Left ventricle myocardium superior (tissue), 1 donor: ENCODE measurements at regions not wholly inside any gene's neighbourhood (a gene's known extent, or its start where the extent isn't known, plus 50 kb on each side); places are given as distances from the start of the nearest gene placed in this dataset.
"Not testable (repeated sequence)": the region's sequence is repeated elsewhere in the genome, so short reads cannot be mapped to it uniquely, and the experiment has no call there.

Experiments used
- ATAC-seq: fragments of 200-7000 bp; cut with Tn5 transposase; one replicate; pipeline ENCODE4 v1.9.1; 2020; ENCODE audit warnings: mild to moderate bottlenecking, moderate library complexity
- DNase-seq: peaks from one replicate; pipeline ENCODE4 v3.0.0-alpha.2; 2020
- intact Hi-C: fragments of 100-400 bp; cut with micrococcal nuclease; formaldehyde crosslinking; loops from one replicate; pipeline ENCODE4 v1.11.0; 2022
- donor health status: DM: no; HTN: yes; CAD: no; lungs with severe emphysema.

DNA sequence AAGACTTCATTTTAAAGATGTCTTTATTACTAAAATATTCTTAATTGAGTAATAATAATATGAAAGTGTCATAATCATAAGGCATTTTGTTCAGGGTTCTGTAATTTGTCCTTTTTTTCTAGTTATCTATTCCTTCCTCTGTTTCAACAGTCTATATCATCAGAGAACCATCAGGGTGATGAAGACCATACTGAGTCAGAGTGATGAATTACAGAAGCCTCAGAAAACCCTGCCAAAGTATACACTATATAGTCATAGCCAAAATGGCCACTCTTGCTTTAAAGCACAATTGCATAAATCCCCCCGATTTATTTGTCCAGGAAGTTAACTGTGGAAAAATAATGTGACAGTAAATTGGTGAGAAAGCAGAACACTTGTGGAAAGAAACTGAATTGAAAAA lies 735.0 kb downstream of the EPHA7 start:
- intact Hi-C loops = no loop called here
- DNase-seq (no peak), ATAC-seq (no peak)

DNA sequence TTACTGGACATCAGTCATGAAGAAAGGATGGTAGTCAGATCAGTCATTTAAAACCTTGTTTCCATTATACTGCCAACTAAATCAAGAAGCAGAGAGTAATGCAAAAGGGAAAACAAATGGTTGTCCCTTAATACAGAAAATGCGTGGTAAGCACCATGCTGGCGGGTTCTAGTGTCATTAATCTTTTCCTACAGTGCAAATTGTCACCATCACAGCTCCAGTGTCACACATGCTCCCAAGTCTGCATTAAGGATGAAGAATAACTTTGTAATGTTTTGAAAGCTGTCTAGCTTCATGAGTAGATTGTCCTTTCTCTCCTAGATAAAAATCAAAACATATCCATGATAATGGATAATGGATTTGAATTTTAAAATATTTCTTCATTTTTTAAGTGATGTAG lies 735.6 kb downstream of the EPHA7 start:
- ATAC-seq (no peak), DNase-seq (no peak)
- intact Hi-C loops = no loop called here

DNA sequence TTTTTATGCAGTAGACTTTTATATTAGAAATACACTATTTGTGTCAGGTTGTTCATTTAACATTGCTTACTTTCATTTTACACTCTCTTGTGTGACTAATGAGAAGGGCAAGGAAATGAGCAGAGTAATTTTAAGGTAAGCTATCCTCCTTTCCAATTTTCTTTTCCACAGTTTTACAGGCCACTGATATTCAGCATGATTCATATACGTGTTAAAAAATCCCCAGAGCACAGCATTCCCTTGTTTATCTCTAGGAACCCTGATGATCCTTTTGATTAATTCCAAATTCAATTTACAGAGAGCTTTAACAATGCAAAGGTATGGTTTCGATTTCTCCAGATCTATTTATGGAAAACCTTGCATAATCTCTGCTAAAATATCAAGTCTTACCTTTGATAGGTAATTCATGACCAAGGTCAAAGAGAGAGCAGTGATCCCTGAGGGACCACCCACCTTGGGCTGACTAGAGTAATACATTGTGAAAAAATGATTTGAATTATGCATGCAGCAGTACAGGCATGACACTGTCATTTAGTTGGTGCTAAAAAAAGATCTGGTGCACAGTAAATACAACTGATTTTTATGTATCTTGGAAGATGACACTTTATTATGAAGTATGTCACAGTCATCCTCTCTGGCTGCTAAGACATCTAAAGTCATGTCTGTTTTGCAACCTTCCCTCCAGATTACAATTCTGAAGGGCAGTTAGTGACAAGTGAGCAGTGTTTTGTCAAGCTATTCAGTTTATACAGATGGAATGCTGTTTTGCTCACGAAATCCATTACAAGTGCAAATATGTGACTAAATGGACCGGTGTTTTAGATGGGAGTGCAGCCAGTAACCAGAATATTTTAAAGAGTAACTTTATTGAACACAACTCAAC lies 736.6 kb downstream of the EPHA7 start:
- intact Hi-C loops = no loop called here
- no peak for DNase-seq

DNA sequence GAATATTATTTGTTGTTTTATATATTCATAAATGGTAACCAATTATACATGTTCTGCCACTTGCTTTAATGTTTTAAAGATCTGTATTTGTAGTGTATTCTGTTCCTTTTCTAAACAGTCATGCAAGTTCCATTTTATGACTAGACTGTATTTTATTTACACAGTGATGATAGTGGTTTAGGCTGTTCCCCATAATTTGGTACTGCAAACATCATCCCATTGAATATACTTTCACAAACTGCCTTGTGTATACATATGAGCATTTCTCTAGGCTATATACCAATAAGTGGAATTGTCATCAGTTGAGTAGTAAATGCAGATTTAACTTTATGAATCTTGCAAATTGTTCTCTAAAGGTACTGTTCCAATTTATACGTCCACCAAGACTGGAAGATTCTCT lies 738.0 kb downstream of the EPHA7 start:
- intact Hi-C loops = no loop called here
- no peak for ATAC-seq

More for the DNA sequence above, 736.6 kb downstream of the EPHA7 start:
- no peak for ATAC-seq

DNA sequence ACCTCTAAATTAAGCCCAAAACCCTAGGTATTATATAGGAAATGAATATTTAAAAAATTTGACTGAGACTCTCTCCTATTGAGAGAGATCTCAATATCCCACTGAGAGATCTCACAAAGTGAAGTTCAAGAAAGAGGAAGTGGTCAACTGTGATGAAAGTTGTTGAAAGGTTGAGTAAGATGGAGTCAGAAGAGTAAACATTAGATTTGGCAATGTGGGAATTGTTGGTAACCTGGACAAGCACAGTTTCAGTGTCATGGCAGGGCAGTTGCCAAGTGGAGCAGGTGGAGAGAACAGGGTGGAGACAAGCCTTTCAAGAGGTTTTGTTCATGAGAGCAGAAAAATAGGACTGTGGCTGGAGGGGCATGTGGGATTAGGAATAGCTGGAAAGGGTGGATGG lies 747.9 kb downstream of the EPHA7 start:
- ATAC-seq, DNase-seq, intact Hi-C loops: not testable (repeated sequence)

More for the DNA sequence above, 738.0 kb downstream of the EPHA7 start:
- DNase-seq = no peak

DNA sequence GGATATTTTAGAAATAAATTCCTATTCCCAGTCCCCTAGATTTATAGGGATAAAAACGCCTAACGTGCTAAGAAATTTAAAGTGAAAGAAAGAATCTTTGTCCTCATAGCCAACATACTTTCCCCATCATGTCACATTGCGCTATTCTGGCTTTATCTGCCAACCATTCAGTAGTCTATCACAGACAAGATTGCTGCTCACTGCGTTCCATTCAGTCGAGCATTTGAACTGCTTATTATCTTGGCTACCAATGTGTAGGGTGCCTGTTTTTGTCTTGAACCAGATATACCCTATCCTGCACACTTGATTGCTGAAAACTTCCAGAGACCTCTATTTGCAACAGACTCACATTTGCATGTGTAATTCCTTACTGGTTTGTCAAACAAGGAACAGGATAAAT lies 751.5 kb downstream of the EPHA7 start:
- no peak for DNase-seq
- peak; percentile 99 for ATAC-seq
- intact Hi-C loops = no loop called here

DNA sequence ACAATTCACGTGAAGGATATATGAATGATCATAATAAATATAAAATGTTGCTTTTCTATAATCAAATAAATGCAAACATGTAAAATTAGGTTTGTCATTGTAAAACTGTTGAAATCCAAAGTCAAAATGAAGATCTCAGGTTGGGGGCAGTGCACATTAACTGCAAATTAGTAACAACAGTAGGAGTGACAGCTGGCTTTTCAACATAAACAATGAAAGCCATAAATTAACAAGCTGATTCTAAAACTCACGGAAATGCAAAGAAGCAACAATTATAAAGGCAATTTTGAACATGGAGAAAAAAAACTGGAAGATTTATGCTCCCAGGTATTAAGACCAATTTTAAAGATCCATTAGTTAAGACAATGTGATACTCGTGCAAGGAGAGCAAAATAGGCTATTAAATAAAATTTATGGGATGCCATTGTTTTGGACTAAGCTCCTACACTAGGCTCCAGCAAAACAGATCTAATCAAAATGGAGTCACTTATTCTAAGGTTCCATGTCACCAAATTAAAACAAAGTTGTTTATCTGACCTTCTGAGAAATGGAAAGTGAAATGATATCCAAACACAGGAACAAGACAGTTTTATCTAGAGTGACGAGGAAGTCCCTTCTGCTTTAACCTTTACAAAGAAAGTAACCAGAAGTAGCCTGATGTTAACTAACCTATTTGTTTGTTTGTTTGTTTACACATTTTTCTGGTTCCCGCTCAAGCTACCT lies 770.8 kb downstream of the EPHA7 start:
- ATAC-seq (no peak), DNase-seq (no peak)
- intact Hi-C loops = no loop called here

DNA sequence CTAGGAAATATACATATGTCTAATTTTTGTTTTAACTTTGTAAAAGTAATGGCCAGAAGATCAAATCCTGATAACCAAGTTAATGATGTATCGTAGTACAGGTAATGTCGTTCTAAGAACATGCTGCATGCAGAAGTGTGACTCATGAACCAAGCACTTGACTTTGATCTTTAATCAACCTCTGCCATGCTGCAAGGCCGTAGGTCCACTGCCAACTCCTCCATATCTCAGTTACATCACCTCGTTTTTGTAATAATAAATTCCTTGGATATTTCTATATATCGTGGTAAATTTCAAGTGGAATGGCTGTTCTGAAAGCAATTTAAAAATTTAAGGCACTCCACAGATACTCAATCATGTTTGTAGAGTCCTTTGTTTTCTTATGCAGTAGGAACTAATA lies 771.7 kb downstream of the EPHA7 start:
- ATAC-seq = no peak
- DNase-seq = no peak
- intact Hi-C loops = no loop called here

DNA sequence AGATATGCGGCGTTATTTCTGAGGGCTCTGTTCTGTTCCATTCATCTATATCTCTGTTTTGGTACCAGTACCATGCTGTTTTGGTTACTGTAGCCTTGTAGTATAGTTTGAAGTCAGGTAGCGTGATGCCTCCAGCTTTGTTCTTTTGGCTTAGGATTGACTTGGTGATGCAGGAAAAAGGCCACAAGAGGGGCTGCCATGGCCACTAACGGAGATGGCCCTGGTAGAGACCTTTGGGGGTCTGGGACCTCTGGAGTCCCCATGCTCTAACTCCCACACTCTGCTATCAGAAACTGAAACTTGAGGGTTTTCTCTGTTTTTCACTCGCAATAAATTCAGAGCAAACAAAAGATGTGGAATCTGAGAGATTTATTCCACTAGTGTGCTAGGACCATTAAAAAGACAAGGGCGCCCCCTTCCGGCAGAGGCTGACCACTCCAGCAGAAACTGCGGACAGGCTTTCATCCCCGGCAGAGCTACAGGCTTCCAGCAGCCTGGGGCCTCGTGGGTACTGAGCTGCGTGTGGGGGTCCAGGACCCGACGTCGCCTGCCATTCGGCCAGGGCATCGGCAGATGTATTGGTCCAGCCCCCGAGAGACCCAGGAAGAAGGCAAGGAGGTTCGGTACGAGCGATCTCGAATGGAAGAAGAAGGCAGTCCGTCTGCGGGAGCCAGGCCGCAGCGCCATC lies 775.1 kb downstream of the EPHA7 start:
- ATAC-seq, intact Hi-C loops: not testable (repeated sequence)
- peak; percentile 48 for DNase-seq

DNA sequence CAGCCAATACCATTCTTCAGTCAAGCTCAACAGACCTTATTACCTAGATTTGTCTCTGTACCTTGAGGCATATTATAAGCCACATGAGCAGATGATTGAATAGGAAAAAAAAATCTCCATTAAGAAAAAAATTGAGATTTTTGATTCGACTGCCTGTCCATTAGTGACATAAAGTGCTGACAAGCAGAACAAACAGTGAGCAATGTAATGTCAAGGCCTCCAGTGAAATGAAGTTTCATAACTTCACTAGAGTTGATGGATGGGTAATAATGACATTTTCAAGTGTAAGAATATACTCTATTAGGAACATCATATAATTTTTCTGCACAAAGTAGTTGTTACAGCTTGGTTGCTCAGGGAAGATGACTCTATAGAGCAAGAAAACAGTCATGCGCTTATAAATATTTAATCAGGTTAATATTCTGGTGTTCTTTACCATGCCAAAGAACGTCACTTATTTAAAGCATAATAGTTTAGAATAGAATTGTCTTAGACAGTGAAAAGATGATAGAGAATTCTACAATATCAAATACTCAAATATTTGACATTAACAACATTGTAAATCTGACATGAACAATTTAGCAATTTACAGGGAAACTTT lies 783.7 kb downstream of the EPHA7 start:
- intact Hi-C loops = no loop called here
- no peak for ATAC-seq
- DNase-seq = no peak

DNA sequence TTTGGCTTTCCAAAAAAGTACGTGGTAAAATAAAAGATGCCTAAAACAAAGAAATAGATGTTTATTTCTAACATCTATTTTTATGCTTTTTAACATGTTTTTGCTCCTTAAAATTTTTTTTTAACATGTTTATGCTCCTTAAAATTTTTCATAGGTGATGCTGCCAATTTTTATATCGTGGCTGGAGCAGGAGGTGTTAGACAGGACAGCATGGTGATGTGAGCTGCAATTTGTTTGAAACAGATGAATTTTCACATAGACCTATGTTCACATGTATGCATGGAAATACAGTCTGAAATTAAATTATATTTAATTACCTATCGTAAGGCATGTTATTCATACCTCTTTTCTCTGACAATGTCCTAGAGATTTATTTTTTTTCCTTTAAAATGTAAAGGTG lies 784.8 kb downstream of the EPHA7 start:
- intact Hi-C loops = no loop called here
- ATAC-seq = no peak
- DNase-seq = no peak

DNA sequence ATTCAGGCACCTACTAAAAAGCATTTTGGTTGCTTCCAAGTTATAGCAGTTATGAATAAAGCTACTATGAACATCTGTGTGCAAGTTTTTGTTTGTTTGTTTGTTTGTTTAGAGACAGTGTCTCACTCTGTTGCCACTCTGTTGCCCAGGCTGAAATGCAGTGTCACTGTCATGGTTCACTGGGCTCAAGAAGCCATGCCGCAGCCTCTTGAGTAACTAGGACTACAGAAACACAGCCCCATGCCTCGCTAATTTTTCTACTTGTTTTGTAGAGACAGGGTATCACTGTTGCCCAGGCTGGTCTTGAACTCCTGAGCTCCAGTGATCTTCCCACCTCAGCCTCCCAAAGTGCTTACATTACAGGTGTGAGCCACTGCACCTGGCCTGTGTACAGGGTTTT lies 795.9 kb downstream of the EPHA7 start:
- intact Hi-C loops = no loop called here
- ATAC-seq (no peak), DNase-seq (no peak)

DNA sequence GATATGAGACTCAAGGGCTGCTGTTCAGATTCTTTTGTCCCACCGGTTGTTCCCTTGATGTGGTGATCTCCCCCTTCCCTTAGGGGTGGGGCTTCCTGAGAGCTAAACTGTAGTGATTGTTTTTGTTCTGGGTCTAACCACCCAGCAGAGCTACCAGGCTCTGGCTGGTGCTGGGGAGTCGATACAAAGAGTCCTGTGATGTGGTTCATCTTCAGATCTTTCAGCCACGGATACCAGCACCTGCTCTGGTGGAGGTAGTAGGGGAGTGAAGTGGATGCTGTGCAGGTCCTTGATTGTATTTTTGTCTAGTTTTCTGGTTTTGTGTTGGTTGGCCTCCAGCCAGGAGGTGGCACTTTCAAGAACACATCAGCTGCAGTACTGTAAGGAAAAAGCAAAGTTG lies 801.6 kb downstream of the EPHA7 start:
- intact Hi-C loops = no loop called here
- ATAC-seq (no peak), DNase-seq (no peak)

DNA sequence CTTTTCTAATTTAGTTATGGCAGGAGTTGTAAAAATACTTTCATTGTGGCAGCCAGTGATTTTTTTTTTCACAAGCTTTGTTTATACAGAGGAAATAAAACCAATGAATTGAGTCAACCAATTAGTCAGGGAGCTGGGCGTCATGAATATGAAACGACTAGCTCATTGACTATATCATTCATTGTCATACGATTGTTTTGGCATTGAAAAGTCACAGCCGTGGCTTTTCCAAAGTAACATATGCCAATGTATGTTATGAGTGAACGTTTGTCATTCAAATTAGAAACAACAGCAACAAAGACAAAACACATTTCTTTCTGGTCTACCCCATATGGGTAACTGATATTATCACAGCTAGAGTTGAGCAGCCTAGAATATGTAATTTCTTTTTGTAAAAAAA lies 810.6 kb downstream of the EPHA7 start:
- no peak for ATAC-seq
- DNase-seq = no peak
- intact Hi-C loops = no loop called here

DNA sequence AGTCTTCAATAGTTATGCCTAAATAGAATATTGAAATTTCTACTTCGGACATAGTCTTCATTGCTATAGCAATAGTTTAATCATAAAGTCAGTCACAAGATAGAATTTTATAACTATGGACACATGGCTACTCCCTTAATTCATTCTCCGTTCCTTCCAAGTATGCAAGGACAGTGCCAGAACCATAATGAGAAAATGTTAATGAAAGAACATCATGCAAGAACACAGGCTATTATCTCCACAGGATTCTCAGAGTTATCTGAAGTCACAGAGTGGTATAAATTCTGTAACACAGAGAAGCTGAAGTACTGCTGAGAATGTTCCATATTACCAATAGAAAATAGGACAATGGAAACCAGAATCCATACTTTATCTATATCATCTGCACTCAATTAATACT lies 826.2 kb downstream of the EPHA7 start:
- no peak for ATAC-seq
- no peak for DNase-seq
- intact Hi-C loops = no loop called here

DNA sequence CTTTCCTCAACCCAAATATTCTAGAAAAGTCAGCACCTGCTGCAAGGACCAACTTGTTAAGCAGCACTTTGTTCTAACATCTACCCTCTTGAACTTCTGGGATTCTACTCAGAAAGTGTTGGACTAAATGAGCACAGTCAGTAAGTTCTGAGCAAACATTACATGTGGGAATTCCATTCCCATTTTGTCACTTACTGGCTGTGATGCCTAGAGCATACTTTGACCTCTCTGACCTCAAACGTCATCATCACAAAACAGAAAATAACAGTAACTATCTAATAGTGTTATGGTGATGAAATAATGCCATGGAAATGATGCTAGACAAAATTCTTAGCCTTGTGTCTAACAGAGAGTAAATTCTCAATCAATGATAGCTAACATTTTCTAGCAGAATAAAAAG lies 829.4 kb downstream of the EPHA7 start:
- DNase-seq (no peak), ATAC-seq (no peak)
- intact Hi-C loops = no loop called here

DNA sequence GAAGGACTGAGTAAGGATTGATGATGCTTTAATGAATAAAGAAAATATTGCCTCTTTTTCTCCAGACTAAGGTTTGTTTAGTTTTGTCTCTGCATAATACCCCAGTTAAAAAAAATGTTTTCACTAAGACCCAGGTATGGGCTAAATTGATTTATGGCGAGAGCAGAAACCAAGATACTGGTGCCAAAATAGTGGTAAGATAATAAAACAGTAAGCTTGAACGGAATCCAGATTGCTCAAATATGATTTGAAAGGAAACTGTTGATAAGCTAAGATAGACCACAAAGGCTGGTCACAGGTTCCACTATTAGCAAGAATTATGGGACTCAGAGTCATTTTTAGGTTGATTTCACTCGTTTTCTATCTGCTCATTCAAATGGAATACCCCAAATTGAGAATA lies 831.2 kb downstream of the EPHA7 start:
- ATAC-seq (no peak), DNase-seq (no peak)
- intact Hi-C loops = no loop called here

DNA sequence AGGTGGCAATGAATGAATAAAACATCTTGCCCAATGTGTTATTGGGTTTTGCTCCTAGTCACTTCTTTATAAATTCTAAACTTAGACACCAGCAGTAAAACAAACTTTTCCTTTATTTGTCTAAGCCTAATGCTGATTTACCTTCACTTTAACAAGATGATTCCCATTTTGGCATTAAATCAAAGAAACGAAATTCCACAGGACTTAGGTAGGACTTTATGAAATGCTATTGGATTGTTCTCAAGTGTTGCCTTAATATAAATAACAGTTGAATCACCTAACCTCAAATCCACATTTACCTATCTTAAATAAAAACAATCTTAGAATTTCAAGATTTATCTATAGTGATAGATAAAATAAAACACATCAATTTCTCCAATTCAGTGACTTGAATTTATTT lies 831.8 kb downstream of the EPHA7 start:
- intact Hi-C loops = no loop called here
- DNase-seq (no peak), ATAC-seq (no peak)

DNA sequence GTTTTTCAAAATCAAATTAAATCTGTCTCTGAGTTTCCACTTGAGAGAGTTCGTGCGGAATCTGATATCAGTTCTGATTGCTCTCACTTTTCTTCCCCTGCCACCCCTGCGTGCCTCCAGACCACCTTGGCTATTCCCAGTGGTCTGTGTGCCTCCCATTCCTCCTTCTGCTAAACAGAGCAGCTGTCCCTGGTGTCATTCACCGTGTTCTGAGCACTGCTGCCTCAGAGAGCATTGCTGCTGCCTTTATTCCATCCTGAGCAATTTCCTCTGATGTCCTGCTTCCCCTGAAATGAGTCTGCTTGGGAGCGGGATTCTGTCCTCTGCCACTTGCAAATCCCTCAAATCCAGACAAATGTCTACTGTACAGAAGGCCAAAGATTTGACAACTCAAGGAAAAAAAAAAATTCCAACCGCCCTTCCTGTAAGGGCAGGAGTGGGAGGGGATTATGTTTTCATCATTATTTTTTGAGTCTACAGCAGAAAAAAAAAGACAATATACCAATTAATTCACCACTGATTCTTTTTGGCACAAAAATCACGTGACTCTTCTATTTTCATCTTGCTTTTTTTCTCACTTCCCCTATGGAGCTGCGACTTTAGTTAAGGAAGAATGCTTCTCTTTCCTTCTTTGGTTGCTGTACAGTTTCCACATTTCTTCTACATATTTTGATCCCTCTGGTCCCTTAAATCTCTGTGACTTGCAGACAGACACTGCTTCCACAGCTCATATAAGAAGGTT lies 833.0 kb downstream of the EPHA7 start:
- intact Hi-C loops = no loop called here
- no peak for ATAC-seq
- DNase-seq = no peak
